ENCODE measurements at regions not wholly inside any gene's neighbourhood (a gene's known extent, or its start where the extent isn't known, plus 50 kb on each side); places are given as distances from the start of the nearest gene placed in this dataset.

DNA sequence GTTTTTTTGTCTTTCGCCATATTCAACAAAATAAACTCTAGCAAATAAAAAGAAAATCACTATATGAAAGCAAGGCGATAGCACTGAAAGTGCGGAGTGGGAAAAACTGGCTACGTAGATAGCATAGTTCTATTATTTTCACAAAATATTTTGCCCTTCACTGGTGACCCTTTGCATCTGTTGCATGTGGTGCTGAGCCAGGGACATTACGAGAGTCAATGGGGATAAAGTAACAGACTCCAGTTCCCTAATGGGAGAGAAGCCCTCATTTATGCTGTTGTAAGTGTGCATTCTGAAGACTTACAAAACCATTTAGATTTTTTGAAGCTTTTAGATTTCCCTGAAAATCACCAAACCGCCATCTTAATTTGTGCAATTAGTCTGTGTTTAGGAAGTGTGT lies 501.6 kb downstream of the PPARGC1A start:
- DNase-seq: no peak
- TF ChIP-seq GATA1 (IDR thresholded peaks at IDR 0.05; ENCODE audit: low read depth, low read length): no peak

DNA sequence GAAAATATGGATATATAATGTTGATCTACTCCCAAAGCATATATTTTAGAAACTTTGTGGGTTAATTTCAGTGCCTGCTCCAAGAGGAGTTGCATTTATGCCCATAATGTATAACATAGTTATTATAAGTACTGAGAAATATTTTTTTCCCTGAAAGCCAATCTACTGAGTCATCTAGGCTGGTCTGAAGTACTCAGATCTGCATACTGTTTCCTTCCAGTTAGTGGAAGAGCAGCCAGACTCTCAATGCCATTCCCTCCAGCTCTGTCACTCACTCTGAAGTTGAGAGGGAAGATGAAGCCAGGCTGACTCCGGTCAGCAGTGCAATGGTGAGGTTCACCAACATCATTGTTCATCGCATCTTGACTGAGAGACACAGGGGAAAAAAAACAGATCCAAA lies 505.1 kb downstream of the PPARGC1A start:
- no peak for DNase-seq
- TF ChIP-seq GATA1 (IDR thresholded peaks at IDR 0.05; ENCODE audit: low read depth, low read length): no peak
- TF ChIP-seq POLR2A (IDR thresholded peaks at IDR 0.05; ENCODE audit: low read length): no peak

DNA sequence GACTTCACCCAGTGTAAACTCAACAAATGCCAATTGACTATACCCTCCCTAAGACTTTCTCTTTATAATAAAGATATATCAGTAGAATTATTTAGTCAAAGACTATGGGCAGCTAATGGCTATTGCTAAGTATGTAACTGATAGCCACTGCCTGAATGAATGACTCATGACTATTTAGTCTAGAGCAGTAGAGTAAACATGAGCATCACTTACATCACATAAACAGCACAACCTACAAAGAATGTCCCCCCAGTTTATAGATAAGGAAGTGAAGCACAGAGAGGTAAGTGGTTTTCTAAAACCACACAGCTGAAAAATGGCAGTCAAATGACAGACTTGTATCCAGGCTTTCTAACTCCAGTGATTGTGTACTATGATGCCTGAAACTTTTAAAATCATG lies 507.0 kb downstream of the PPARGC1A start:
- no peak for DNase-seq
- no peak for TF ChIP-seq POLR2A (IDR thresholded peaks at IDR 0.05; ENCODE audit: low read length)
- TF ChIP-seq GATA1 (IDR thresholded peaks at IDR 0.05; ENCODE audit: low read depth, low read length): no peak

DNA sequence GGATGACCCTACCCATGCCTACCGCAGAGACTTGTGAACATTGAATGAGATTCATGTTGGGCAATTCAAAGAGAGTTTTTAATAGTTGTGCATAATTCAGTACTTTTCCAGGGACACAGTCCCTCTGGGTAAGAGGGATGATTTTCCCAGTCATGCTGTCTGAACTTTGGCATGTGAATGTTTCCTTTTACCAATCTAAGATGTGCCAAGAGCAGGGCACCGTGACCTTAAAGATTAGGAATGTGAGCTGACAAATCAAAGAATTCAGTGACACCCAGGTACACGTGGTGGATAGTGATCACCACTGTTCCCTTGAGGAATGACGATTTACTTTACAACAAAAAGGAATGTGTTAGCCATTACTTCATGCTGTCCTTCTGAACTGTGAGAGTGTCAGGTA lies 515.6 kb downstream of the PPARGC1A start:
- no peak for DNase-seq
- TF ChIP-seq POLR2A (IDR thresholded peaks at IDR 0.05; ENCODE audit: low read length) (no peak), GATA1 (IDR thresholded peaks at IDR 0.05; ENCODE audit: low read depth, low read length) (no peak)

DNA sequence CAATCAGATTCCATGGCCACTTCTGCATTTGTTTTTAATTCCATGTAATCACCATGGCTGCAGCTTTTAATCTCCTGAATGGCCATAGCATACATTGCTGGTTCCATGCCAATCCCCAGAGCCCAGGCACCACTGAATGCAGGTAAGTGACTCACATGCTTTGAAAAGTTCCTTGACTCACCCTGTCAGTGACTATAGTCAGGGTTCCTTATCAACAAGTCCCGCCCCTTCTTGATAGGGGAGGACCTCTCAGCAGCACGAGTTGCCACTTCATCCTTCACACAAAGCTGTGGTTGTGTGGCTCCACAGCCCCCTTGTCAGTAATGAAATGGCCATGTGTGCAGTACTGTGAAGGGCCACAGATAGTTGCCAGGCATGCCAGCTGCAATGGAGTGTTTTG lies 516.6 kb downstream of the PPARGC1A start:
- peak in 1 of 2 experiments; percentile 3 for DNase-seq
- TF ChIP-seq GATA1 (IDR thresholded peaks at IDR 0.05; ENCODE audit: low read depth, low read length) (no peak), POLR2A (IDR thresholded peaks at IDR 0.05; ENCODE audit: low read length) (no peak)

DNA sequence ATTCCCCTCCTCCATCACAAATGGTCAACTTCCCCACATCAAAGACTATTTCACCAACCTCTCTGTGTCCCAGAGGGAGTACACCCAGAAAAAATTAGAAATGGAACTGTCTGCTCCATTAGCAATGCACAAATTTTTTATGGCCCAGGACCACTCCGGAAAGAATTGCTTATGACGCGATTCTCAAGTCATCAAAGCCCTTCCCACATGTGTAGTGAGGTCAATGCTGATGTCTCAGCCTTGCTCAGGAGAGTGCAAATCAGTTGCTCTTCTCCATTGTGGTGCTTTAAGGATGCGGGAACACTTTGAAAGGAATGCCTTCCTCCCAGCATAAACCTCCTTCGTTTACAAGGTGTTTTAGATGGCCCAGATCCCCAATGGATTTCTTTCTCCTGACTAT lies 518.3 kb downstream of the PPARGC1A start:
- no peak for TF ChIP-seq GATA1 (IDR thresholded peaks at IDR 0.05; ENCODE audit: low read depth, low read length)
- no peak for TF ChIP-seq POLR2A (IDR thresholded peaks at IDR 0.05; ENCODE audit: low read length)
- no peak for DNase-seq

DNA sequence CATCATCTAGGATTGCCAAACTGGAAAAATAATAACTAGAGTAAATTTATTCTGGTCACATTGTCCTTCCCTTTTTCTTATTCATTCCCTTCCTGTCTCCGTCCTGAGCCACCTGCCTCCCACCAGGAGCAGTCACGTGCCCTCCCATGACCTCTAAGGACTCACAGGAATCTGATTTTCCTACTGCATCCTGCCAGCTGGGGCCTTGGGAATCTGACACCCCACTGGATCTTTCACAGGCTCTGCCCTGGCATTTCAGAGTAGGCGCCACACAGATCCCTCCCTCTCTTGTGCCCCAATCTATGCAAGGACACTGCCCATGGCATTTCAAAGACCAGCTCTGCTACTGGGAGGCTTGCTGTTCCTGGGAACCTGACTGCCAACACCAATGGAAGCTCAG lies 520.5 kb downstream of the PPARGC1A start:
- TF ChIP-seq POLR2A (IDR thresholded peaks at IDR 0.05; ENCODE audit: low read length) (no peak), GATA1 (IDR thresholded peaks at IDR 0.05; ENCODE audit: low read depth, low read length) (no peak)

DNA sequence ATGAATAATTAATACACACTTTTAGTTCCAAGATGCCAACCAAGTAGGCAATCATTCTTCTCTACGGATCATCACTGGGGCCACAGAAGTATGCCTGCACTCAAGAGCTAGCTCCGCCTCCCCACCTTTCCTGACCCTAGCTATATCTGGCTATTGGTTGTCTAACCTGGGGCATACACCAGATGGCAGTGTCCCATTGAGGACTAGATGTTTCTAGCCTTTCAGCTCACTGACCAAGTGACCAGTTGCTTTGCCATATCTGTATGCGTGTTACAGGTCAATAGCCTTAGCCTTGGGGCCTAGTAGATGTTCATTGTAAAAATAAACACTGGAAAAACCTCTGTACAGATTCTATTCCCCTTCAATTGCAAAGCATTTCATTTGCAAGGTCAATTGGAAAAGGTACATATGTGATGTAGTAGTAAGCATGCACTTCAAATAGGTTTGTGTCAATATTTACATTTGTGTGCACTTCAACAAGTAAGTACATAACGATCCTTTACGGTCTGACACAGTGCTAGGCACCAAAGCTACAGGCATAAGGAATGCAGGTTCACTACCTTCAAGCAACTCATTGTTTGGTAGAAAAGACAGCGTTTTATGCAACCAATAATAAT lies 521.7 kb downstream of the PPARGC1A start:
- TF ChIP-seq GATA1 (IDR thresholded peaks at IDR 0.05; ENCODE audit: low read depth, low read length) (no peak), POLR2A (IDR thresholded peaks at IDR 0.05; ENCODE audit: low read length) (no peak)
- DNase-seq: peak in 1 of 2 experiments; percentile 0

More for the DNA sequence above, 520.5 kb downstream of the PPARGC1A start:
- no peak for DNase-seq

DNA sequence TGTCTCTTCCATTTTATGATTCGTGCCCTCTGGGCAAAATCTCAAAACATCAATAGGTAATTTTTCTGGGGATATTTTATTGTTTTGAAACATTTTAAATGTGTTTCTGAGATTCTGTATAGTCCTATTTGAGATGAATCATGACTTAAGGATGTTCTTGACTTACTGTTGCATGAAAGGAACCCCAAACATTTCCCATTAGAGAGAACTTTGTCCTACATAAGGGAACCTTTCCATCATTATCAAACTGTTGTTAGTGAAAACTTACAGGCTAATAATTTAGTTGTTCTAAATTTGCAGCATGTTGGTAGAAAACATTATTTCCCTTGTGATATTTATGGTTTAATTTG lies 523.3 kb downstream of the PPARGC1A start:
- TF ChIP-seq GATA1 (IDR thresholded peaks at IDR 0.05; ENCODE audit: low read depth, low read length): no peak
- no peak for TF ChIP-seq POLR2A (IDR thresholded peaks at IDR 0.05; ENCODE audit: low read length)
- DNase-seq: no peak

DNA sequence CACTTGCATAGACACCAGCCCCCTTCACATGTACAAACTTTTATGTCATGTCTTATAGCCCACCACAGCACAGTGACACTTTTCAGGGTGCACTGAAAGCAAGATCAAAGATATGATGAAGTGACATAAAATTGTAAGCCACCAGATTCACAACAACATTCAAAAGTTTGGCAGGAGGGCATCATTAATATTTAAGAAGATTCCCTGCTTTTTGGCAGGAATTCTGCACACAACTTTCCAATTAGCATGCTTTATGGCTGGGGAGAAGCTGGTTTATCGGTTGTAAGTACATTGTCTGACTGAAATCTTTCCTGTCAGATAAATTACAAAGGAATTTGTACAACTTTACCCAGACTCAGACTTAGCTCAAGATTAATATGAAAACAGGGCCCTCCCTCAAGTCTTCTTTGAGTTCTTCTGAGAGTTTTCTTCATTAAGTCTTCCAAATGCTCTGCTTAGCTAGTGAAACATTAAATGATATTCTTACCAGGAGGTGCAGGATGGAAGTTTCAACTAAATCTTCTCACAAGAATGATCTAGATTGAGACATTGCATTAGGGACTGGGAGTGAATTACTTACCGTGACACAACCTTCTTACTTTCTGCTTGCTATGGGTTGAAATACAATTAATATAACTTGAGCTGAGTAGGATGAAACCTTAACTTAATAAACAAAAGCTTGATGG lies 523.8 kb downstream of the PPARGC1A start:
- DNase-seq: no peak
- TF ChIP-seq POLR2A (IDR thresholded peaks at IDR 0.05; ENCODE audit: low read length) (no peak), GATA1 (IDR thresholded peaks at IDR 0.05; ENCODE audit: low read depth, low read length) (no peak)

DNA sequence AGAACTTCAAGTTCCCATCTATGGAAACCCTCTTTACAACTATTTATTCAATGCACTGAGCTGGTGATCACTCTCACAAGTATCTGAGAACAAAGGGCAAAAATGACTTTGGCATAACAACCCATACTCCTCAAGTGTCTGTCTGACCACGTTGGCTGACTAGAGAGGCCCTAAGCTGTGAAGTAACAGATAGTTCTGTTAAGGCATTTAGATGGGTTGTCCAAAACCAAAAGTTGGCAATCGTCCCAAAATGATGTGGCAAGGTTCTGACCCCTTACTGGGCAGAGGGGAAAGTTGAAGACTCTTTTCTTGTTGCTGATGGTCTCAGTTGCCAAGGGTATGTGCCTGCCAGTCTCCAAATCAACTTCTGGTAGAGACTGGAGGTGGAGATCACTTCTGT lies 524.8 kb downstream of the PPARGC1A start:
- DNase-seq: no peak
- TF ChIP-seq GATA1 (IDR thresholded peaks at IDR 0.05; ENCODE audit: low read depth, low read length): no peak
- no peak for TF ChIP-seq POLR2A (IDR thresholded peaks at IDR 0.05; ENCODE audit: low read length)

DNA sequence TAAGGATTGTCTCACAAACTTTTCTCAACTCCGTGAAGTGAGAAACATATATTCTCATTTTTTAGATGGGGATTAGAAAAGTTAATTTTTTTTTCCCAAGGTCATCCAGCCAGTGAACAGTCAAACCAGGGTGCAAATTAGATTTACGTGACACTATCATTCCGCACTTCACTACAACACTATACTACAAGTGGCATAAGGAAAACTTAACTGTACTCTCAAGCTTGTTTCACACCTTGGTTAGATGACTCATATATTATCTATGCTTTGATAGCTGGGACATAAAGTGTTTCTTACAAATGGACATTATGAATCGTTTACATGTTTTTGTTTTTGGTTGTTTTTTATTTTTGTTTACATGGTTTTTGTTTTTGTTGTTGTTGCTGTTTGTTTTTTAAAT lies 525.7 kb downstream of the PPARGC1A start:
- DNase-seq: no peak
- TF ChIP-seq POLR2A (IDR thresholded peaks at IDR 0.05; ENCODE audit: low read length) (no peak), GATA1 (IDR thresholded peaks at IDR 0.05; ENCODE audit: low read depth, low read length) (no peak)

DNA sequence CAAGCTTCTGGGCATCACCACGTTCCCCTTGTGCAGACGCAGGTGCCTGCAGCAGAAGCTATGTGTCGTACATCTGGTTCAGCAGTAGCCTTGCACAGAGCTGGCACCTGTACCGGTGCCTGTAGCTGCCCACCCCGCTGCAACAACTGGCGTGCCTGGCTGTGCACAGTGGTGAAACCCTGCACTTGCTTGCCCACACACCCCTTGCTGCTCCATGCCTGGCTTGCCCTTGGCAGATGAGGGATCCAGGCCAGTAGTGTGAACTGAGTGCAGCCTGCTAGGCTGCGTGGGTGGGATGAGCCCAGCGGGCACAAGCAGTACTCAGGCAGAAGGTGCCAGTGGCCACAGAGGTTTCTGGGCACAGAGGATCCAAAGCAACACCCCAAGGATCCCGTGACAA lies 528.4 kb downstream of the PPARGC1A start:
- no peak for DNase-seq
- no peak for TF ChIP-seq GATA1 (IDR thresholded peaks at IDR 0.05; ENCODE audit: low read depth, low read length)
- no peak for TF ChIP-seq POLR2A (IDR thresholded peaks at IDR 0.05; ENCODE audit: low read length)

DNA sequence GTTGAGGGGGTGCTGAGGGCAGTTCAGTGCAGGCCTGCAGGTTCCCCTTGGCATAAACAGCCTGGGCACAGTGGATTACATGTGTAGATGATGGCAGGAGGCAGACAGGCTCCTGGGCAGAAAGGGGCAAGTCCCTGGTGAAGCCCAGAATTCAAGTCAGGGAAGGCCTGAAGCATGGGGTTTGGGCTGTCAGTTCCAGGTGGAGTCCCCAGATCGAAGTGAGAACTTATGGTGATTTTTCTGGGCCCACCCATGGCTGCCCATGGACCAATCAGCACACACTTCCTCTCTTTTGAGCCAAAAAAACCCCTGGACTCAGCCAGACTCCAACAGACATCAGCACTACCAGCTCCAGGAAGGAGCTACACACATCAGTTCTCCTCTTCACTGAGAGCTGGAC lies 529.1 kb downstream of the PPARGC1A start:
- no peak for DNase-seq
- TF ChIP-seq GATA1 (IDR thresholded peaks at IDR 0.05; ENCODE audit: low read depth, low read length): no peak

DNA sequence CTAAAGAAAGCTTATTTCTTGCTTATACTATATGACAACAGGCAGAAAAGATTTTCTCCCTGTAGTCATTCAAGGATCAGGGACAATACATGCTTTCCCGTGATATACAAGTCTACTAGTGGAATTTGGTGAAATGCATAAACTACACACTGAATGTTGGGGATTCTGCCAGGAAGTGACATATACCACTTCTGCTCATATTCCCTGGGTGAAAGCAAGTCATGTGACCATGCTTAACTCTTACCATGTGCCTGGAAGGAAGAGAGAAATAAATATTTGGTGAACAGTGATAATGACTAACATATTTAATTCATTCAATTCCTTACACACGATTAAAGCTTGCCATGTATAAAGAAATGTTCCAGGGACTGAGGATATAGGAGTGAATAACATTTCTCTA lies 534.6 kb downstream of the PPARGC1A start:
- TF ChIP-seq POLR2A (IDR thresholded peaks at IDR 0.05; ENCODE audit: low read length) (no peak), GATA1 (IDR thresholded peaks at IDR 0.05; ENCODE audit: low read depth, low read length) (no peak)
- DNase-seq: no peak

All from erythroblast (primary cell).